Psoas muscle (tissue), 7 donors: ENCODE measurements at regions not wholly inside any gene's neighbourhood (a gene's known extent, or its start where the extent isn't known, plus 50 kb on each side); places are given as distances from the start of the nearest gene placed in this dataset.

ENCODE experiments used
- ATAC-seq, 4 donors: fragments of 200-7000 bp; cut with Tn5 transposase; one replicate each; pipeline ENCODE4 v1.9.1; 2020; ENCODE audit warnings: moderate library complexity in 3 of 4, mild to moderate bottlenecking in 2 of 4
- DNase-seq, 2 donors: peaks; one replicate each; pipeline ENCODE4 v3.0.0-alpha.2; 2020
- H3K27ac ChIP-seq: fragments of 200-600 bp; one replicate; pipeline ENCODE4 v1.8.0; 2022
- H3K27me3 ChIP-seq, 3 donors: fragments of 200-600 bp in 1 of 3; one replicate each; pipeline versions ENCODE4 v1.6.1 to v1.8.0; 2013 to 2022; ENCODE audit warnings: low read length in 2 of 3, mild to moderate bottlenecking in 2 of 3, moderate library complexity in 1 of 3; ENCODE audit not compliant: insufficient read depth in 3 of 3
- H3K36me3 ChIP-seq, 2 donors: fragments of 200-600 bp in 1 of 2; one replicate each; pipeline versions ENCODE4 v1.6.1 to v1.8.0; 2013 to 2022; ENCODE audit warnings: low read depth in 1 of 2, mild to moderate bottlenecking in 1 of 2, moderate library complexity in 1 of 2; ENCODE audit not compliant: insufficient read depth in 1 of 2
- H3K4me1 ChIP-seq: fragments of 200-600 bp; one replicate; pipeline ENCODE4 v1.8.0; 2022
- H3K4me3 ChIP-seq: fragments of 200-600 bp; one replicate; pipeline ENCODE4 v1.8.0; 2022; ENCODE audit warnings: mild to moderate bottlenecking
- H3K9me3 ChIP-seq: fragments of 200-600 bp; one replicate; pipeline ENCODE4 v1.8.0; 2022
- CTCF ChIP-seq: fragments of 200-600 bp; IDR thresholded peaks from one replicate; pipeline ENCODE4 v1.8.0; 2022; ENCODE audit warnings: antibody characterized with exemption
- WGBS, 3 donors: extraction: QIAGEN DNeasy Blood & Tissue Kit; methylation state at CpG; one replicate each; pipeline versions ENCODE4 v1.1.6 to v1.1.7; 2013; 5-methylcytosine and 5-hydroxymethylcytosine counted together
- intact Hi-C, 2 donors: fragments of 100-400 bp; cut with DNase I; formaldehyde crosslinking; loops; one replicate each; pipeline versions ENCODE4 v1.11.0 to v1.14.2; 2022
- donor health status: healthy with polysubstance abuse.
- donor health status: DM: no; HTN: no; CAD: no; lungs with moderate emphysema.
- donor health status: Bipolar disorder and iron deficiency.
- donor health status: healthy.
- donor health status: DM: yes; HTN: yes; CAD: no.
- donor health status: DM: no; HTN: no; CAD: no.
- donor health status: DM: yes; HTN: yes; CAD: no.

DNA sequence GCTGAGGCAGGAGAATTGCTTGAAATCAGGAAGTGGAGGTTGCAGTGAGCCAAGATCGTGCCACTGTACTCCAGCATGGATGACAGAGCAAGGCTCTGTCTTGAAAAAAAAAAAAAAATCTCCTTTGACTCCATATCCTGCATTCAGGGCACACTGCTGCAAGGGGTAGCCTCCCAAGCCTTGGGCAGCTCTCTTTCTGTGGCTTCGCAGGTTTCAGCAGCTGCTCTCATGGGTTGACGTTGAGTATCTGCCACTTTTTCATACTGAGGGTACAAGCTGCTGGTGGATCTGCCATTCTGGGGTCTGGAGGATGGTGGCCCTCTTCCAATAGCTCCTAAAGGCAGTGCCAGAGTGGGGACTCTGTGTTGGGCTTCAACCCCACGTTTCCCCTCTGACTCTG, 2198.1 kb upstream of the WWC1 start:
- no peaks in the 10 kb centered on the region for H3K27me3 ChIP-seq
- H3K36me3 ChIP-seq = no peaks in the 10 kb centered on the region
- intact Hi-C loops = no loop called here
- H3K4me3 ChIP-seq = no peak overlapping the region
- no peak overlapping the region for H3K27ac ChIP-seq
- no peak for ATAC-seq
- no peak for TF ChIP-seq CTCF
- no peak for DNase-seq
- WGBS, 3 donors = 67 to 74% (median 70%) methylated on average over 4 of the region's 4 CpGs
- H3K4me1 ChIP-seq = no peaks in the 10 kb centered on the region
- H3K9me3 ChIP-seq = no peaks in the 10 kb centered on the region

DNA sequence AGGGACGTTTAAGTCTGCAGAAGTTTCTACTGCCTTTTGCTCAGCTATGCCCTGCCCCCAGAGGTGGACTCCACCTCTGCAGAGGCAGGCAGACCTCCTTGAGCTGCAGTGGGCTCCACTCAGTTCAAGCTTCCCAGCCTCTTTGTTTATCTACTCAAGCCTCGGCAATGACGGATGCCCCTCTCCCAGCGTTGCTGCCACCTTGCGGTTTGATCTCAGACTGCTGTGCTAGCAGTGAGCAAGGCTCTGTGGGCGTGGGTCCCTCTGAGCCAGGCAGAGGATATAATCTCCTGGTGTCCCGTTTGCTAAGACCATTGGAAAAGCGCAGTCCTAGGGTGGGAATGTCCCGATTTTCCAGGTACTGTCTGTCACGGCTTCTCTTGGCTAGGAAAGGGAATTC, 2188.5 kb upstream of the WWC1 start:
- Histone ChIP-seq H3K4me3 (no peak overlapping the region), H3K9me3 (no peaks in the 10 kb centered on the region), H3K4me1 (no peaks in the 10 kb centered on the region), H3K27me3 (no peaks in the 10 kb centered on the region), H3K36me3 (no peaks in the 10 kb centered on the region), H3K27ac (no peak overlapping the region)
- no peak for DNase-seq
- intact Hi-C loops = no loop called here
- no peak for ATAC-seq
- TF ChIP-seq CTCF = no peak
- WGBS, 3 donors = 87 to 88% (median 87%) methylated on average over 10 of the region's 10 CpGs

GRCh38 chr5:166111021-166111420, 2180.4 kb upstream of the WWC1 start:
- H3K27ac ChIP-seq = no peak overlapping the region
- H3K4me1 ChIP-seq = no peaks in the 10 kb centered on the region
- DNase-seq = no peak
- WGBS, 3 donors = 80 to 84% (median 81%) methylated on average over 3 of the region's 3 CpGs
- ATAC-seq = no peak
- intact Hi-C loops = no loop called here
- no peak for TF ChIP-seq CTCF
- no peaks in the 10 kb centered on the region for H3K27me3 ChIP-seq
- H3K9me3 ChIP-seq = no peaks in the 10 kb centered on the region
- no peak overlapping the region for H3K4me3 ChIP-seq
- no peaks in the 10 kb centered on the region for H3K36me3 ChIP-seq

DNA sequence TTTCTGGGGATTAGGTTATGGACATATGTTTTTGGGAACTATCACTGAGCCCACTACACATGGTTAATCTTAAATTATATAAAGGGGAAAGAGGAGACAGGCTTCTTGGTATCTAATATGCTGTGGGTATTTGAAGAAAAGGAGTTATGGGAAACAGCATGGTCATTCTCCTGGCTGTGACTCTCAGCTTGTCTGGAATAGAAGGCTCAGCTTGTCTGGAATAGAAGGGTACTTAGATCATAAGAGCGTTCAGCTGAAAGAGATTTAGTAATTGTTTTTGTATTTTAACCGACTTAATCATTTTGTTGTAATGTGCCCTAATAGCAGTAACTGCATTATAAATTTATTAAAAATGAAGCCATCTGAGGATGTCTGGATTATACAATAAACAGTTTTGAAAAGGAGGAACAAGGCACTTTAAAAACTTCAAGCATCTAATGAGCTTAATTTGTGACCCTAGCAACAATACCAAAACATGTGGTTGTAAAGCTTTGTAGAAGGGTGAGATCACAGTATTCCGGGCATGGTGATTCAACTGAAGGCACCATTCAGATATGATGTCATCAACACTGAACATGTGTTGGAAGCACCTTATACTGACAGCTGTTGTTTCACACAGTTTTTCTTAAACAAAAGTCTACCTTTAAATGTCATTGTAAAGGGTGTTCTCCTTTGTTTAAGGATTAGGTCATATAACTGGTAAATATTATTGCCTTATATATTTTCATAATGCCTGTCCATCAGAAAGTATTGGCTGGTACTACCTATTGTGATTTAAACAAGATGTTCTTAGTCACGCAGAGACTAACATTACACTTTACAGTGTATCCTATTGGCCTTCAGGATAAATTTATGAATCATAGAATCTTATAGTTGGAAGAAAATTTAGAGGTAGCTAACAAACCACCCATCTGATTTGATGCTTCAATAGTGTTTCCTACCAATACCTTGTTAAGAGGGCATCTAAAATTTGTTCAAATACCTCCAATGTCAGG, 2174.1 kb upstream of the WWC1 start:
- no peak overlapping the region for H3K27ac ChIP-seq
- intact Hi-C loops = no loop called here
- H3K27me3 ChIP-seq = peaks cover 0 to 3% (median 0%) of the 10 kb centered on the region in 3 donors
- ATAC-seq = no peak
- WGBS, 3 donors = 48 to 70% (median 53%) methylated on average over 4 of the region's 4 CpGs
- H3K9me3 ChIP-seq = no peaks in the 10 kb centered on the region
- no peak for TF ChIP-seq CTCF
- H3K4me1 ChIP-seq = no peaks in the 10 kb centered on the region
- no peaks in the 10 kb centered on the region for H3K36me3 ChIP-seq
- DNase-seq = no peak
- no peak overlapping the region for H3K4me3 ChIP-seq
